Heart right ventricle (tissue), 16 donors: ENCODE measurements at regions not wholly inside any gene's neighbourhood (a gene's known extent, or its start where the extent isn't known, plus 50 kb on each side); places are given as distances from the start of the nearest gene placed in this dataset.
"Not testable (repeated sequence)": the region's sequence is repeated elsewhere in the genome, so short reads cannot be mapped to it uniquely, and the experiment has no call there.

ENCODE experiments used
- ATAC-seq, 8 donors: fragments of 200-7000 bp; cut with Tn5 transposase; one replicate each; pipeline ENCODE4 v1.9.1; 2020; ENCODE audit warnings: mild to moderate bottlenecking in 8 of 8, moderate library complexity in 8 of 8, moderate number of reproducible peaks in 1 of 8
- DNase-seq, 2 donors: peaks; one replicate each; pipeline ENCODE4 v3.0.0-alpha.2; 2020
- H3K27ac ChIP-seq, 10 donors: fragments of 200-600 bp; sonication (generic) in 2 of 10; one replicate each; pipeline versions ENCODE4 v1.5.0 to v1.8.0; 2020 to 2022; ENCODE audit warnings: mild to moderate bottlenecking in 3 of 10
- H3K27me3 ChIP-seq, 7 donors: fragments of 200-600 bp; one replicate each; pipeline ENCODE4 v1.8.0; 2021 to 2022; ENCODE audit warnings: mild to moderate bottlenecking in 2 of 7
- H3K36me3 ChIP-seq, 9 donors: fragments of 200-600 bp; sonication (generic) in 1 of 9; one replicate each; pipeline versions ENCODE4 v1.5.0 to v1.8.0; 2020 to 2022; ENCODE audit warnings: mild to moderate bottlenecking in 2 of 9
- H3K4me1 ChIP-seq, 9 donors: fragments of 200-600 bp; sonication (generic) in 1 of 9; one replicate each; pipeline versions ENCODE4 v1.5.0 to v1.8.0; 2020 to 2022; ENCODE audit warnings: mild to moderate bottlenecking in 4 of 9
- H3K4me3 ChIP-seq, 10 donors: fragments of 200-600 bp; sonication (generic) in 2 of 10; one replicate each; pipeline versions ENCODE4 v1.5.0 to v1.8.0; 2020 to 2022; ENCODE audit warnings: mild to moderate bottlenecking in 7 of 10, moderate library complexity in 2 of 10
- H3K9me3 ChIP-seq, 11 donors: fragments of 200-600 bp in 10 of 11; sonication (generic) in 2 of 11; one replicate each; pipeline versions ENCODE4 v1.5.0 to v1.8.0; 2013 to 2022; ENCODE audit warnings: mild to moderate bottlenecking in 2 of 11, control low read depth in 1 of 11, moderate library complexity in 1 of 11
- CTCF ChIP-seq, 9 donors: fragments of 200-600 bp; sonication (generic) in 2 of 9; IDR thresholded peaks; one replicate each; pipeline versions ENCODE4 v1.5.0 to v1.8.0; 2021 to 2022; ENCODE audit warnings: antibody characterized with exemption in 9 of 9, mild to moderate bottlenecking in 5 of 9, moderate library complexity in 1 of 9
- WGBS, 2 donors: extraction: QIAGEN DNeasy Blood & Tissue Kit; methylation state at CpG; one replicate each; pipeline ENCODE4 v1.1.7; 2013; ENCODE audit warnings: inconsistent platforms in 1 of 2; 5-methylcytosine and 5-hydroxymethylcytosine counted together
- intact Hi-C, 10 donors: fragments of 100-400 bp; cut with DNase I; formaldehyde crosslinking; loops; one replicate each; pipeline versions ENCODE4 v1.11.1 to v1.14.2; 2022
- donor health status: Arrhythmogenic right ventricular cardiomyopathy.
- donor health status: ischemic (EF 13 %, LVEDD 7.1; RV severe dilation, severe dysfunction).
- donor health status: healthy with polysubstance abuse.
- donor health status: DM: no; HTN: yes; CAD: no.
- donor health status: DM: no; HTN: no; CAD: no.
- donor health status: ischemic (EF 25% LVEDD 6.9; RV normal size, moderate dysfunction).
- donor health status: ischemic (EF 25% LVEDD 5.7; RV mildly dilated, moderate dysfunction).
- donor health status: healthy.
- donor health status: DM: yes; HTN: yes; CAD: no.
- donor health status: Ischemic cardiomyopathy.
- donor health status: ischemic (EF 35%, LVEDD 5.7; RV mildly dilated, moderate dysfunction).
- donor health status: nonischemic (EF 11% LVEDD 7.7; RV severe dilation, severe dysfunction).
- donor health status: DM: yes; HTN: yes; CAD: no.
- donor health status: PGD.
- donor health status: ischemic (EF 29% LVEDD 5.4; RV normal size, mild dysfunction).
- donor health status: nonischemic (EF 23%, LVEDD 6.1; RV moderate dilation, normal function).

DNA sequence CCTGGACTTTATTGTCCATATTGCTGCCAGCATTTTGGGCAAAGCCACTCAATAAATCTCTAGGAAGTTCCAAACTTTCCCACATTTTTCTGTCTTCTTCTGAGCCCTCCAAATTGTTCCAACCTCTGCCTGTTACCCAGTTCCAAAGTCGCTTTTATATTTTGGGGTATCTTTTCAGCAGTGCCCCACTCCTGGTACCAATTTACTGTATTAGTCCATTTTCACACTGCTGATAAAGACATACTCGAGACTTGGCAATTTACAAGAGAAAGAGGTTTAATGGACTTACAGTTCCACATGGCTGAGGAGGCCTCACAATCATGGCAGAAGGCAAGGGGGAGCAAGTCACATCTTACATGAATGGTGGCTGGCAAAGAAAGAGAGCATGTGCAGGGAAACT, 53.4 kb downstream of the AHSP start:
- H3K36me3 ChIP-seq, H3K27me3 ChIP-seq, intact Hi-C loops, ATAC-seq, H3K27ac ChIP-seq, DNase-seq, H3K4me3 ChIP-seq, H3K4me1 ChIP-seq: not testable (repeated sequence)
- WGBS, 2 donors, result 49 to 52% methylated on average over 2 of the region's 2 CpGs
- H3K9me3 ChIP-seq, result peaks cover 0 to 62% (median 9%) of the 10 kb centered on the region in 11 donors

DNA sequence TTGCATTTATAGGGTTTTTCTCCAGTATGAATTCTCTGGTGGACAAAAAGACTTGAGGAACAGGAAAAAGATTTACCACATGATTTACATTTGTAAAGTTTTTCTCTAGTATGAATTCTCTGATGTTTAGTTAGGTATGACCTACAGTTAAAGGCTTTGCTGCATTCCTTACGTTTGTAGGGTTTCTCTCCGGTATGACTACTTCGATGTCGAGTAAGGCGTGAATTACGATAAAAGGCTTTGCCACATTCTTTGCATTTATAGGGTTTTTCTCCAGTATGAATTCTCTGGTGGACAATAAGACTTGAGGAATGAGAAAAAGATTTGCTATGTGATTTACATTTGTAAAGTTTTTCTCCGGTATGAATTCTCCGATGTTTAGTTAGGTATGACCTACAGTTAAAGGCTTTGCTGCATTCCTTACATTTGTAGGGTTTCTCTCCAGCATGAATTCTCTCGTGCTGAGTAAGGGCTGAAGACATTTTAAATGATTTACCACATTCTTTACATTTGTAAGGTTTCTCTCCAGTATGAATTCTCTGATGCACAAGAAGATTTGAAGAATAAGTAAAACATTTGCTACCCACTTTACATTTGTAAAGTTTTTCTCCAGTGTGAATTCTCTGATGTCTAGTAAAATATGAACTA, 74.2 kb downstream of the AHSP start:
- H3K9me3 ChIP-seq, result peaks cover 3 to 98% (median 70%) of the 10 kb centered on the region in 11 donors
- H3K27ac ChIP-seq, H3K36me3 ChIP-seq, H3K4me1 ChIP-seq, intact Hi-C loops, DNase-seq, H3K27me3 ChIP-seq, ATAC-seq, H3K4me3 ChIP-seq: not testable (repeated sequence)
- WGBS, 2 donors, result 76 to 82% methylated on average over 9 of the region's 9 CpGs

DNA sequence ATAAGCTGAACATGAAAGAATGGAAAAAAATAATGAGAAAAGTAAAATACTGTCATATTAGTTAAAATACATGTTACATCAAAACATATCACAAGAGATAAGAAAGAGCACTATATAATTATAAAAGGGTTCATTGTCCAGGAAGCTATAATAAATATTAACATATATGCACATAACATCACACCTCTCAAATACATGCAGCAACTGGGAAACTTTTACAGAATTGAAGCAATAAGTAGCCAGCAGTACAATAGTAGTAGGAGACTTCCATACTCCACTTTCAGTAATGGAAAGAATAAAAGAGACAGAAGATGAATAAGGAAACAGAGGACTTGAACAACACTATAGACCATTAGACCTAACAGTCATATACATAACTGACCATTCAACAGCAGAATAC, 90.4 kb downstream of the AHSP start:
- no peak for TF ChIP-seq CTCF (IDR thresholded peaks at IDR 0.05)
- H3K9me3 ChIP-seq, result peaks cover 0 to 49% (median 3%) of the 10 kb centered on the region in 11 donors
- H3K27me3 ChIP-seq, result peaks cover 0 to 9% (median 0%) of the 10 kb centered on the region in 7 donors
- DNase-seq (no peak), ATAC-seq (no peak)
- intact Hi-C loops, result loop anchor here in 1 of 10 donors (10.0 kb wide), 1 partner anchor 47 kb away; no protein-coding TSS in a partner anchor
- H3K36me3 ChIP-seq, result no peaks in the 10 kb centered on the region
- H3K27ac ChIP-seq, result no peak overlapping the region
- H3K4me1 ChIP-seq, result no peaks in the 10 kb centered on the region
- H3K4me3 ChIP-seq, result no peak overlapping the region

GRCh38 chr16:31636433-31636832, 108.7 kb downstream of the AHSP start:
- Histone ChIP-seq H3K27ac (no peak overlapping the region), H3K27me3 (peaks cover 0 to 18% (median 5%) of the 10 kb centered on the region in 7 donors), H3K9me3 (peaks cover 0 to 11% (median 0%) of the 10 kb centered on the region in 11 donors), H3K4me1 (no peaks in the 10 kb centered on the region), H3K4me3 (no peak overlapping the region), H3K36me3 (no peaks in the 10 kb centered on the region)
- no peak for TF ChIP-seq CTCF (IDR thresholded peaks at IDR 0.05)
- intact Hi-C loops, result no loop called here
- no peak for ATAC-seq
- DNase-seq, result no peak
- WGBS, 2 donors, result 83 to 90% methylated on average over 7 of the region's 7 CpGs

DNA sequence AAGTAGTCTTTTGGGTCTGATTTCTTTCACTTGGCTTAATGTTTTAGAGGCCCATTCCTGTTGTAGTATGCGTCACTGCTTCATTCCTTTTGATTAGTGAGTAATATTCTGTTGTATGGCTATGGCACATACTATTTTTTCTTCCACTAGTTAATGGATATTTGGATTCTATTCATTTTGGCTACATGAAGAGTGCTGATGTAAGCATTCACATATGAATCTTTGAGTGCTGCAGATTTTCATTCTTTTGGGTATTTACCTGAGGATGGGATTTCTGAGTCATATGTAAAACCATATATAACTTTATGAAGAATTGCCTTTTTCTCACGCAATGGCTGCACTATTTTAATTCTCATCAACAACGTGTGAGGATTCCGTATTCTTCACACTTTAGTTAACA, 113.6 kb downstream of the AHSP start:
- Histone ChIP-seq H3K27me3 (peaks cover 0 to 38% (median 5%) of the 10 kb centered on the region in 7 donors), H3K36me3 (no peaks in the 10 kb centered on the region), H3K27ac (no peak overlapping the region), H3K9me3 (peaks cover 0 to 10% (median 0%) of the 10 kb centered on the region in 11 donors), H3K4me3 (no peak overlapping the region), H3K4me1 (no peaks in the 10 kb centered on the region)
- TF ChIP-seq CTCF (IDR thresholded peaks at IDR 0.05), result no peak
- ATAC-seq, result no peak
- 73 to 75% methylated on average over 4 of the region's 4 CpGs for WGBS, 2 donors
- DNase-seq, result no peak
- intact Hi-C loops, result no loop called here

- H3K4me1 ChIP-seq, ATAC-seq, H3K4me3 ChIP-seq, intact Hi-C loops, DNase-seq, H3K27ac ChIP-seq, H3K27me3 ChIP-seq, H3K36me3 ChIP-seq: not testable (repeated sequence)
- WGBS, 2 donors, result 78 to 80% methylated on average over 4 of the region's 4 CpGs
- H3K9me3 ChIP-seq, result peaks cover 0 to 44% (median 2%) of the 10 kb centered on the region in 11 donors
These were observed 128.0 kb downstream of the AHSP start for GRCh38 chr16:31655674-31656073.
